Mesothelial cell of epicardium (in vitro differentiated cells): ENCODE measurements at regions not wholly inside any gene's neighbourhood (a gene's known extent, or its start where the extent isn't known, plus 50 kb on each side); places are given as distances from the start of the nearest gene placed in this dataset.
"Not testable (repeated sequence)": the region's sequence is repeated elsewhere in the genome, so short reads cannot be mapped to it uniquely, and the experiment has no call there.

ENCODE experiments used
- DNase-seq, 2 experiments: peaks; one replicate each; pipeline ENCODE4 v3.0.0; 2021; ENCODE audit warnings: low spot score in 2 of 2; ENCODE audit not compliant: unreplicated experiment in 2 of 2
- H3K27ac Mint-ChIP-seq: 2 replicates; pipeline ENCODE4 v1.8.0; 2021; ENCODE audit warnings: mixed read lengths
- H3K27me3 Mint-ChIP-seq: 2 replicates; pipeline ENCODE4 v1.8.0; 2021; ENCODE audit warnings: low read depth, mixed read lengths
- H3K36me3 Mint-ChIP-seq: 2 replicates; pipeline ENCODE4 v1.8.0; 2021; ENCODE audit warnings: mixed read lengths
- H3K4me1 Mint-ChIP-seq: 2 replicates; pipeline ENCODE4 v1.8.0; 2021; ENCODE audit warnings: mixed read lengths
- H3K4me3 Mint-ChIP-seq: 2 replicates; pipeline ENCODE4 v1.8.0; 2021; ENCODE audit warnings: mild to moderate bottlenecking, moderate library complexity, mixed read lengths
- H3K9me3 Mint-ChIP-seq: 2 replicates; pipeline ENCODE4 v1.8.0; 2021; ENCODE audit warnings: mixed read lengths
- CTCF ChIP-seq: fragments of 200-600 bp; sonication (generic); IDR thresholded peaks from one replicate; pipeline ENCODE4 v1.5.0; 2021; ENCODE audit warnings: antibody characterized with exemption; ENCODE audit not compliant: unreplicated experiment

GRCh38 chr13:112261924-112262323, 114.2 kb upstream of the SPACA7 start:
- Mint-ChIP-seq H3K27ac (no peak overlapping the region), H3K9me3 (no peaks in the 10 kb centered on the region), H3K27me3 (peaks cover 69% of the 10 kb centered on the region), H3K4me3 (no peak overlapping the region), H3K36me3 (no peaks in the 10 kb centered on the region), H3K4me1 (peaks cover 4% of the 10 kb centered on the region)
- DNase-seq, result no peak
- no peak for TF ChIP-seq CTCF

- no peaks in the 10 kb centered on the region for H3K36me3 Mint-ChIP-seq
- DNase-seq, result no peak
- H3K27me3 Mint-ChIP-seq, result peaks cover 80% of the 10 kb centered on the region
- H3K27ac Mint-ChIP-seq, result no peak overlapping the region
- no peak overlapping the region for H3K4me3 Mint-ChIP-seq
- H3K9me3 Mint-ChIP-seq, result no peaks in the 10 kb centered on the region
- no peak for TF ChIP-seq CTCF
- H3K4me1 Mint-ChIP-seq, result peaks cover 4% of the 10 kb centered on the region
Observed at GRCh38 chr13:112263152-112263551, 113.0 kb upstream of the SPACA7 start.

- DNase-seq, result no peak
- no peaks in the 10 kb centered on the region for H3K36me3 Mint-ChIP-seq
- H3K27ac Mint-ChIP-seq, result no peak overlapping the region
- H3K4me1 Mint-ChIP-seq, result no peaks in the 10 kb centered on the region
- peaks cover 68% of the 10 kb centered on the region for H3K27me3 Mint-ChIP-seq
- H3K4me3 Mint-ChIP-seq, result no peak overlapping the region
- peaks cover 4% of the 10 kb centered on the region for H3K9me3 Mint-ChIP-seq
- no peak for TF ChIP-seq CTCF
Observed at GRCh38 chr13:112267660-112268059, 108.5 kb upstream of the SPACA7 start.

- Mint-ChIP-seq H3K4me1 (no peaks in the 10 kb centered on the region), H3K4me3 (no peak overlapping the region), H3K27ac (no peak overlapping the region), H3K36me3 (no peaks in the 10 kb centered on the region), H3K9me3 (peaks cover 4% of the 10 kb centered on the region), H3K27me3 (peaks cover 47% of the 10 kb centered on the region)
- DNase-seq, result no peak
- no peak for TF ChIP-seq CTCF
Observed at GRCh38 chr13:112270951-112271350, 105.2 kb upstream of the SPACA7 start.

GRCh38 chr13:112286733-112287132, 89.4 kb upstream of the SPACA7 start:
- not testable (repeated sequence) for H3K36me3 Mint-ChIP-seq, H3K27me3 Mint-ChIP-seq, H3K9me3 Mint-ChIP-seq, H3K4me1 Mint-ChIP-seq, H3K4me3 Mint-ChIP-seq, H3K27ac Mint-ChIP-seq, DNase-seq

GRCh38 chr13:112320303-112320702, 55.9 kb upstream of the SPACA7 start:
- no peak for TF ChIP-seq CTCF
- Mint-ChIP-seq H3K27me3 (peaks cover 44% of the 10 kb centered on the region), H3K9me3 (peaks cover 18% of the 10 kb centered on the region), H3K4me1 (no peaks in the 10 kb centered on the region), H3K36me3 (no peaks in the 10 kb centered on the region), H3K27ac (no peak overlapping the region), H3K4me3 (no peak overlapping the region)
- no peak for DNase-seq
